Midbrain (tissue), 1 donor: ENCODE measurements at regions not wholly inside any gene's neighbourhood (a gene's known extent, or its start where the extent isn't known, plus 50 kb on each side); places are given as distances from the start of the nearest gene placed in this dataset.
A peak's percentile ranks its signal among the peaks of the same experiment; 100 is the strongest.
"Not testable (repeated sequence)": the region's sequence is repeated elsewhere in the genome, so short reads cannot be mapped to it uniquely, and the experiment has no call there.

Experiments used
- DNase-seq: peaks from one replicate; lab custom pipeline; 2025; lab: John Stamatoyannopoulos, UW

DNA sequence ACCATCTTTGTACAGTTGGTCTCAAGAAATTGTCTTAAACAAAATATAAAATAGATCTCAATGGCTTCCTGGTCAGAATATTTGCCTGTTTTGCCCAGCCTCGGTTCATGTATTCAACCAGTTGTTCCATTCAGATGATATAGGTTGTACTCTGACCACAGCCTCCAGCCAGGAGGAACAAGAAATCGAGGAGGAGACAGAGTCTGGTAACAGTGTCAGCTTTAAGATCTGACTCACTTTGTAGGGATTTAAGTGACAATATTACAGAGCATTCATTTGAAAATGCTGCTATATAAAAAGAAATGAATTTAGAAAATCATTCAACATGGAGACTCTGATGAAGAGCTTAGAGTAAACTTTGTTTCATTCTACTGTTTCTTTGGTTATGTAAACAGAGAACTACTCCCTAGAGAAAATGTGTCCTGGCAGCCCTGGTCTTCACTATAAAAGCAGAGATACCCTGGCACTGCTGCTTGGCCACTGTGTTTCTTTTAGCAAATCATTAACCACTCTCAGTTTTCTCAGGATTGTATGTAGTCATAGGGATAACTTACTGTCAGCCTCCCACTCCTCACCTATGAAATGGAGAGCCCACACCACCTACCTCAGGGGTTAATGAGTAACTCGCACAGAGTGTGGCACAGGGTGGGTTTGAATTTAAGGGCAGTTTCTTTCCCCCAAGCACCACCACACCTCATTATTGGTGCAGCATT, 53.5 kb downstream of the PAGE2 start:
- DNase-seq, result no peak

DNA sequence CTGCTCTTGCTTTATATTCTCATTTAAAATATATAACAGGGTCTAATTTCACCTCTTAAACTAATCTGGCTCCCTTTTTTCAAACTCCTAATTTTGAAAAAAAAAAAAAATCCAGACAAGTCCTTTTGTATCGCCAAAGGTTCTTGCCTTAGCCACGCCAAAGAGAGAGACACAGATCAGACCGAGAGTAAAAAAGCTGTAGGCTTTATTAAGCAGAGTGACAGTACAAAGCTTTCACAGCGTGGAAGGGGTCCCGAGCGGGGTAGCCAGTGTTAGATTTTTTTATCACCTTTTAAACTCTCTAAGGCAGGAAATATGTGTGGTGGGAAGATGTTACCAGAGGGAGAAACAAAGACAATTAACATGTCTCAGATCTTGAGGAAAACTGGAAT, 54.1 kb downstream of the PAGE2 start:
- no peak for DNase-seq

DNA sequence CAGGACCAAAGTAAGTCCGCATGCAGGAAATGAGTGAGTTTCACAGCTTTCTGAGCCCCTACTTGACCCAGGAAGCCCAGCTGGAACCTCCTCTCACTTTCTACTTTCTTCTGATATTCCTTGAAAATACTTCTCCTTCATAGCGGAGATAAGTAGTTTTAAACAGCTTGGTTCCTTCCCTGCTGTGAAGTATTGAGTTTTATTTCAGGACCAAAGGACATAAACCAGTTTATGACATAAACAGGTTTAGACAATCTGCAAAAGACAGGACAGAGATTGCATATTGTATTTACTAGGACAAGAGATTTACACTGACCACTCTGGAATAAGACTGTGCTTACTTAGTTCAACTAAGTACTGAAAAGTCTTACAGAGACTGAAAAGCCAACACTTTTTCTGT, 54.8 kb downstream of the PAGE2 start:
- no peak for DNase-seq

DNA sequence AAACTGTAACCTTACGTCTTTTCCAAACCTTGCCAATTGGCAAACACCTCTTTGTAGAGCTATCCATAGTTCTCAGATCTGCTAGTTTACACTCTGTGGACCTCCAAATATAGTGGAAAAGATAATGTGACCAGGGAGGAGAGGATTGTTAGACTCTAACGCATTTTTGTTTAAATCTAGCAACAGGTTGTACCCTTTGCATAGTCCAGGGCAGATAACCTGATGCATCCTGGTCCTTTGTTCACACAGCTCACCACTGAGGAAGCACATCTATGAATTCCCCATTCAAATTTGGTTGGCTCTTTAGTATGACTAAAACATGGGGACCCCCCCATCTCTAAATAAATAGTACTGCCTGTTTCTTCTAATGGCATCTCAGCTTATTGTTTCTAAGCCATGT, 55.9 kb downstream of the PAGE2 start:
- no peak for DNase-seq

DNA sequence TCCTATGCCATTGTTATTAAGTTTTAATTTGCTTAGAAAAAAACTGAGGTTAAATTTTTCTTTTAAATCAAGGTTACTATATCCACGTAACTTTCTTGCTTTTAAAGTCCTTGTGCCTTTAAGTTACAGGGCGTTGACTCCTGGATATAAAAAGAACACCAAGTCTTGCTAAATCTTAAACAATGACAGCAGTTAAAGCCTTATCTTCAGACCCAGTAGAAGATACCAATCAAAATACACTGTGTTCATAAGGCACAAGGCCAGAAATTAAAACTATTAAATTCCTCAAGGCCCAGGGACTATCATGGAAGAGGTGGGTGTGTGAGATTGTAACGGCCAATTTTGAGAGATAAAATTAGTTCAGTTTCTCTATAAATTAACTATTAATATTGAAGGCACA, 60.4 kb downstream of the PAGE2 start:
- DNase-seq, result no peak

DNA sequence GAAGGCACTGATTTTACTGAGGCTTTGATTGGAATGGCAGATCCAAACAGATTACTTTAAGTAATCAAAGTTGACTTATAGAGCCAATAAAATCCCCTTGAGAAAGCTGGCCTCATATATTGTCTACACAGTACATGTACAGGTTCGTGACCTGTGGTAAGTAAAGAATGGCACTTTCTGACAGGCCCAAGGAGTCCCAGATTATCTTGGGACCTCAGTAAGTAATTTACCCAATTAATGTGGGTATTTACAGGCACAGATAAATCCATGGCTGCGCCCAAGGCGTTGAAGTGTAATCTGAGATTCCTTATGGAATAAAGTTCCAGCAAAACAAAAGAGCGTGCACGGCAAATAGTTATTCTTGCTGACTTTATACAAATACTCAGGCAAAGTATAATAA, 62.4 kb downstream of the PAGE2 start:
- no peak for DNase-seq

DNA sequence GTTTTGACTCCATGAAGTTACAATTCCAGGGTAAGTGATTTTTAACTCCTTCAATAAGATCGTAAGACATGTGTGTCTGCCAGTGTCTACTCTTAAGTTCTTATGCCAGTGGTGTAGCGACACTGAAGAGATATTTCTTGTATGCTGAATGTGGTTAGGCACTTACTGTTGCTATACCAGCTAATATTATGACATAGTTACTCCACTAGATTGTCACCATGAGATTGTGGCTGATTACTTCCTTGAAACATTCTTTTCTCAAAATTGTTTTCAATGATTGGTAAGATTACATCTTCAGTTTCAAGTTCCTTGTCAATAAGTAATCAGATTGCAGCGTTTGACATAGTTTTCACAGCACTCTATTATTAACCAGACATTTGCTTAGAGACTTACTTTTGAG, 60.6 kb upstream of the PAGE5 start:
- DNase-seq, result no peak

DNA sequence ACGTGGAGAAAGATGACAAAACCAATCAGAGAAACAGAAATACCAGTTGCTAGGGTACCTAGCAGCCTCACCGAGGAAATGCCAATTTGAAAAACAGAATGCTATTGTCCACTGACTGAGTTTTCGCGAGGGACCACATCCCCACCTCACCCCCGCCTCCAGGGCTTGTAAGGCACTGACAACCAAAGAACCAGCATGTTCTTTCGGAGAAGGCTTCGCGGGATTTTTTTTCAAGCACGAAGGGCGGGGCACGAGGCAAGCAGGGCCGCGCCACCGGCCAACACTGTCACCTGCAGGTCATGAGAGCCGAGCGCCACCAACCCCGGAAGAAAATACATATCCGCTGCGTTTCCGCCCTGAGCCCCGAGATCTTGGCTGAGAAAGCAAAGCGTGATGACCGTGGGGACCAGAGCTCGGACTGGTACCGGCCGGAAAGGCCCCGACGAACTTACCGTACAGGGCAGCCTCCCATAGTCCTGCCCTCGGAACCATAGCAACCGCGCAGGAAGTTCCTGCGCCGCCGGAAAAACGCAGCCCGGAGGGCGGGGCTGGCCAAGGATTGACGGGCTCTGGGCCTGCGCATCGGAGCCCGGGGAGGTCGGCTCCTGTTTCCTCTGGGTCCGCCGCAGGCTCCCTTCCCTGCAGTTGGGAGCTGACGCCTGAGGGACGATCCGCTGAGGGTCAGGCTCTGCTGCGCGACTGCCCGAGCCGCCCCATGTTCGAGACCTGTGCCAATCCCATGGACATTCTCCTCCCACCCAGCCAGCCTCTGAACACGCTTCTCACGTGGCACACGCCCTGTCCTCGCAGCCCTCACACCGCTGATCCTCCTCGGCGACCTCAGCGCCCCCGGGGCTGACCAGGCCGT, 59.2 kb upstream of the PAGE5 start:
- peak; percentile 91 for DNase-seq

DNA sequence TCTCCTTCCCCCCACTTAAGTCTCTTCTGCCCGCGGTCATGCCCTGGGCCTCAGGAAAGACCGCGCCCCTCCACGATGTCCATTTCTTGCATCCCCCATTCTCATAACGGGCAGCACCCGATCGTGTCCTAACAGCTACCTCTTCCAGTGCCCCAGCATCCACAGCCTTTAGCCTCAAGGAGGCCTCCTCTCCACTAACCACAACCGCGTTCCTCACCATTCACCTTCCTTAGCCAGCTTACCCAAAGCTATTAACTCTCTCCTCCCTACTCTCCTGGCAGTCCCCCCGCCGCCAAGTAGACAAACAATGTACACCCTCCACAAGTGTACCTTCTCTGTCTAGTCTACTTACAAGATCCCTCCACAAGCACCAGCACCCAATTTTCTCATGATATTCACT, 58.6 kb upstream of the PAGE5 start:
- no peak for DNase-seq

DNA sequence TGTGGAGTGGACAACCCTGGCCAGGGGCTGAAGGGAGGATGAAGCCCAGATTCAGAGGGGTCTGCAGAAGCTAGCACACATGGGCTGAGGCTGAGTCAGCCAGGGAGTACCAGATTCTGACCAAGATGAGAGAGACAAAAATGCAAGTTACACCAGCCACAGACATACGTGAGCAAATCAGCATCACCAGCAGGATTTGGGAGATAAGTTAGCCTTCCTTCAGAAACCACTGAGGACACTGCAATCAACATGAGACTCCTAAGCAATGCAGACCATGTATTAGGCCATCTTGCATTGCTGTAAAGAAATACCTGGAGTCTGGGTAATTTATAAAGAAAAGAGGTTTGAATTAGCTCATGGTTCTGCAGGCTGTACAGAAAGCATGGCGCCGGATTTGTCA, 57.0 kb upstream of the PAGE5 start:
- DNase-seq, result no peak

DNA sequence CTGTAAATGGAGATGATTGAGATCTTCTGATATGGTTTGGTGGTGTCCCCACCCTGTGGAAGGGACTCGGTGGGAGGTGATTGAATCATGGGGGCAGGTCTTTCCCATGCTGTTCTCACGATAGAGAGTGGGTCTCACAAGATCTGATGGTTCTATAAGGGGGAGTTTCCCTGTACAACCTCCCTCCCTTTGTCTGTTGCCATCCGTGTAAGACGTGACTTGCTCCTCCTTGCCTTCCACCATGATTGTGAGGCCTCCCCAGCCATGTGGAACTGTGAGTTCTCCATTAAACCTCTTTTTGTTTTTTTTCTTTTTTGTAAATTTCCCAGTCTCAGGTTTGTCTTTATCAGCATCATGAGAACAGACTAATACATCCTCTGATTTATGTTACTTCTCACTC, 55.1 kb upstream of the PAGE5 start:
- not testable (repeated sequence) for DNase-seq

DNA sequence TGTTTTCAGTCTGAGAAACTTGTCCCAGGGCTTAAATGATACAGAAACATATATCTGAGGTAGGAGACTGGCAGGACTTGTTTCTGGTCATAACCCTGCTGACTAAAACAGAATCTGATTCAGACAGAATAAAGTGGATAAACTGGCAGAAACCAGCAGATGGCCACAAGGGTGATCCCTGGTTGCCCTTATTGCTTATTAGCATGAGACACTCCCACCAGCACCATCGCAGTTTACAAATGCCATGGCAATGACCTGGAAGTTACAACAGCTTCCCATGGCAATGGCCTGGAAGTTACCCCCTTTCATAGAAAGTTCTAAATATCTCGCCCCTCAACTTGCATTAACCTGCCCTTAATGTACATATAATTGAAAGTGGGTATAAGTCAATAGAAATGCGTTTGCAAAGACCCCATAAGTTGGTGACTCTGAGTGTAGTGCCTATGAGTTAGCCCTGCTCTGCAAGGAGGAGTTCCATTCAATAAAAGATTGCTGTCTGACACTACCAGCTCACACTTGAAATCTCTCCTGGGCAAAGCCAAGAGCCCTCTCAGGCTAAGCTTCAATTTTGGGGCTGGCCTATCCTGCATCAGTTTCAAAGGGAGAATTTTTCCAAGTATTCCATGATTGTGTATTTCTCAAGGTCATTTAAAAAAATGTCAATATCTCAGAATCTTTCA, 52.9 kb upstream of the PAGE5 start:
- no peak for DNase-seq

DNA sequence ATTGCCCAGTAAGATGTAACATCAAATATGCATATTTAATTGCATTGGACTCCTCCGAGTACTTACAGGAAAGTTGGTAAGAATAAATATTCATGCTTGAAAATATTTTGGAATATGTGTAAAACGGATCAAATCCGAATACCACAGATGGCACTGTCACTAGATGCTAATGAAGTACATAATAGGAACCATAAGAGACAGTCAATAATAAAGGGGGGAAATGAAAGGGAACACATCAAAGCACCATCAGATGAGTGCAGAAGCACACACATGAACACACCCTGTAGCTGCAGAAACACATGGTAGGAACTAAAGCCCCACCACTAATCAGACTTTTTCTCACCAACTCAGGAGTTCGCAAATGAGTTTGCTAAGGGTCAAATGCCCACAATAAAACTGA, 52.2 kb upstream of the PAGE5 start:
- DNase-seq, result no peak

DNA sequence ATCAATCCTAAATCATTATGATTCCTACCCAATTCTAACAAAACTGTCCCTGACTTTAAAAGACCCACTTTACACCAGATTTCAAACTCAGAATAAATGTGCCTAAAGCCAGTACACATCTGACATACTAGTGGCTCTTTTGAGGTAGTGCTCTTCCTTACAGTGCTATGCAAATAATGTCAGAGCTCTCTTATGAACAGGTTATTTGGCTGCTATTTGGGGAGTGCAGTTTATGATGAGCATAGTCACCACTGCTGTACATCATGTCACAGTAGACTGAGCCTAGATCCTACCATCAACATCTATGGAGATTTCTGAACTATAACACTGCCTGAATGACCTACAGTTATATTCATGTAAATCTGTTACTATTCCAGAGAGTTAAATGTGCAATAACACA, 50.4 kb upstream of the PAGE5 start:
- no peak for DNase-seq
